HG02981 (cell line): ENCODE measurements at regions not wholly inside any gene's neighbourhood (a gene's known extent, or its start where the extent isn't known, plus 50 kb on each side); places are given as distances from the start of the nearest gene placed in this dataset.

Experiments used
- ATAC-seq: cut with Tn5 transposase; IDR thresholded peaks from one replicate; pipeline ENCODE4 v1.9.1; 2021; ENCODE audit warnings: mild to moderate bottlenecking, moderate library complexity; ENCODE audit not compliant: unreplicated experiment

- ATAC-seq: no peak
Measured at GRCh38 chr2:74759986-74760385, 73.9 kb upstream of the HK2 start.

GRCh38 chr2:74760875-74761630 is 72.9 kb upstream of the HK2 start:
- no peak for ATAC-seq

GRCh38 chr2:74762789-74763188 is 71.1 kb upstream of the HK2 start:
- no peak for ATAC-seq

- no peak for ATAC-seq
Measured at GRCh38 chr2:74763962-74764428, 69.9 kb upstream of the HK2 start.

- no peak for ATAC-seq
Measured at GRCh38 chr2:74764429-74765272, 69.3 kb upstream of the HK2 start.

- ATAC-seq: no peak
Measured at GRCh38 chr2:74766780-74767179, 67.1 kb upstream of the HK2 start.

- no peak for ATAC-seq
Measured at GRCh38 chr2:74767618-74768017, 66.3 kb upstream of the HK2 start.

- ATAC-seq: no peak
Measured at GRCh38 chr2:74768401-74768914, 65.5 kb upstream of the HK2 start.

- ATAC-seq: no peak
Measured at GRCh38 chr2:74772046-74772445, 61.9 kb upstream of the HK2 start.

- no peak for ATAC-seq
Measured at GRCh38 chr2:74777161-74777900, 56.6 kb upstream of the HK2 start.

GRCh38 chr2:74778381-74779264 is 55.3 kb upstream of the HK2 start:
- no peak for ATAC-seq

- no peak for ATAC-seq
Measured at GRCh38 chr2:74779265-74779558, 54.7 kb upstream of the HK2 start.

- no peak for ATAC-seq
Measured at GRCh38 chr2:74779587-74780135, 54.3 kb upstream of the HK2 start.
